ENCODE measurements at regions not wholly inside any gene's neighbourhood (a gene's known extent, or its start where the extent isn't known, plus 50 kb on each side); places are given as distances from the start of the nearest gene placed in this dataset.
A peak's percentile ranks its signal among the peaks of the same experiment; 100 is the strongest.

GRCh38 chr15:29390051-29390450 lies 120.4 kb upstream of the NSMCE3 start:
- DNase-seq (ENCODE audit: insufficient read length, low spot score) (no peak), FAIRE-seq (no peak)

GRCh38 chr15:29386523-29386922 lies 116.9 kb upstream of the NSMCE3 start:
- DNase-seq (ENCODE audit: insufficient read length, low spot score): no peak
- no peak for FAIRE-seq

- FAIRE-seq (no peak), DNase-seq (ENCODE audit: insufficient read length, low spot score) (no peak)
These were observed 113.7 kb upstream of the NSMCE3 start for GRCh38 chr15:29383367-29383766.

- FAIRE-seq (no peak), DNase-seq (ENCODE audit: insufficient read length, low spot score) (no peak)
These were observed 113.2 kb upstream of the NSMCE3 start for GRCh38 chr15:29382862-29383261.

- no peak for FAIRE-seq
- no peak for DNase-seq (ENCODE audit: insufficient read length, low spot score)
These were observed 110.8 kb upstream of the NSMCE3 start for GRCh38 chr15:29380466-29380865.

- no peak for DNase-seq (ENCODE audit: insufficient read length, low spot score)
- FAIRE-seq: no peak
These were observed 110.0 kb upstream of the NSMCE3 start for GRCh38 chr15:29379647-29380046.

GRCh38 chr15:29377161-29377560 lies 107.5 kb upstream of the NSMCE3 start:
- FAIRE-seq (no peak), DNase-seq (ENCODE audit: insufficient read length, low spot score) (no peak)

GRCh38 chr15:29376590-29376989 lies 107.0 kb upstream of the NSMCE3 start:
- FAIRE-seq (no peak), DNase-seq (ENCODE audit: insufficient read length, low spot score) (no peak)

- no peak for FAIRE-seq
- DNase-seq (ENCODE audit: insufficient read length, low spot score): no peak
These were observed 99.6 kb upstream of the NSMCE3 start for GRCh38 chr15:29369261-29369660.

- peak; percentile 14 for DNase-seq (ENCODE audit: insufficient read length, low spot score)
- FAIRE-seq: no peak
These were observed 94.9 kb upstream of the NSMCE3 start for GRCh38 chr15:29364426-29365078.

GRCh38 chr15:29361560-29361959 lies 91.9 kb upstream of the NSMCE3 start:
- no peak for FAIRE-seq
- no peak for DNase-seq (ENCODE audit: insufficient read length, low spot score)

GRCh38 chr15:29360152-29360551 lies 90.5 kb upstream of the NSMCE3 start:
- no peak for DNase-seq (ENCODE audit: insufficient read length, low spot score)

GRCh38 chr15:29356786-29357185 lies 87.2 kb upstream of the NSMCE3 start:
- DNase-seq (ENCODE audit: insufficient read length, low spot score) (no peak), FAIRE-seq (no peak)

More at GRCh38 chr15:29360152-29360551, 90.5 kb upstream of the NSMCE3 start:
- no peak for FAIRE-seq

- FAIRE-seq: no peak
- no peak for DNase-seq (ENCODE audit: insufficient read length, low spot score)
These were observed 85.9 kb upstream of the NSMCE3 start for GRCh38 chr15:29355477-29355876.

GRCh38 chr15:29352402-29352801 lies 82.8 kb upstream of the NSMCE3 start:
- no peak for FAIRE-seq
- DNase-seq (ENCODE audit: insufficient read length, low spot score): no peak

- DNase-seq (ENCODE audit: insufficient read length, low spot score): no peak
- no peak for FAIRE-seq
These were observed 79.6 kb upstream of the NSMCE3 start for GRCh38 chr15:29349196-29349595.

GRCh38 chr15:29348336-29348914 lies 78.8 kb upstream of the NSMCE3 start:
- DNase-seq (ENCODE audit: insufficient read length, low spot score) (no peak), FAIRE-seq (no peak)

- DNase-seq (ENCODE audit: insufficient read length, low spot score): no peak
- no peak for FAIRE-seq
These were observed 77.4 kb upstream of the NSMCE3 start for GRCh38 chr15:29346998-29347397.

GRCh38 chr15:29345549-29346525 lies 76.2 kb upstream of the NSMCE3 start:
- no peak for DNase-seq (ENCODE audit: insufficient read length, low spot score)
- no peak for FAIRE-seq

- no peak for DNase-seq (ENCODE audit: insufficient read length, low spot score)
- no peak for FAIRE-seq
These were observed 74.9 kb upstream of the NSMCE3 start for GRCh38 chr15:29344474-29344873.

- DNase-seq (ENCODE audit: insufficient read length, low spot score) (no peak), FAIRE-seq (no peak)
These were observed 73.6 kb upstream of the NSMCE3 start for GRCh38 chr15:29343229-29343628.

- no peak for DNase-seq (ENCODE audit: insufficient read length, low spot score)
- FAIRE-seq: no peak
These were observed 72.6 kb upstream of the NSMCE3 start for GRCh38 chr15:29342201-29342600.
